ENCODE measurements at regions not wholly inside any gene's neighbourhood (a gene's known extent, or its start where the extent isn't known, plus 50 kb on each side); places are given as distances from the start of the nearest gene placed in this dataset.

DNA sequence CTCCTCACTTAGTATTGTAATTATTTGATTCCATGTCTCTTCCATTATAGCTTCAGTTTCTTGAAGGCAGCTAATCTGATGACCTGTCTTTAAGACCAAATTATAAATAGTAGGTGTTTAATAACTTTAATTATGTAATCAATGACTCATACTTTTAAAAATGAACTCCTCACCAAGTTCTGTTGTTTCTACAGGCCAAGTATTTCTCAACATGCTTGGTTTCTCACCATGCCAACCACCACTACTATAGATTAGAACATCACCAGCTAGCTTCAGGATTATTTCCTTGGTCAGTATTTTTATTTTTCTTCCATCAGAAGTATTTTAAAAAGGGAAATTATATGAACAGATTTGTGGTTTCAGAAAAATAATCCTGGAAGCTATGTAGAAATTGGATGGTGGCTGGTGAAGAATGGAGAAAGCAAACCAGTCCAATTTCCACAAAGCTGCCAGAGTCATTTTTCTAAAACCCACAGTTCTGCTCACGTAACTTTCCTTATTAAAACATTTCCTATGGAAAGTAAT lies 237.7 kb upstream of the DACH1 start:
- TF ChIP-seq, protein P1, sequence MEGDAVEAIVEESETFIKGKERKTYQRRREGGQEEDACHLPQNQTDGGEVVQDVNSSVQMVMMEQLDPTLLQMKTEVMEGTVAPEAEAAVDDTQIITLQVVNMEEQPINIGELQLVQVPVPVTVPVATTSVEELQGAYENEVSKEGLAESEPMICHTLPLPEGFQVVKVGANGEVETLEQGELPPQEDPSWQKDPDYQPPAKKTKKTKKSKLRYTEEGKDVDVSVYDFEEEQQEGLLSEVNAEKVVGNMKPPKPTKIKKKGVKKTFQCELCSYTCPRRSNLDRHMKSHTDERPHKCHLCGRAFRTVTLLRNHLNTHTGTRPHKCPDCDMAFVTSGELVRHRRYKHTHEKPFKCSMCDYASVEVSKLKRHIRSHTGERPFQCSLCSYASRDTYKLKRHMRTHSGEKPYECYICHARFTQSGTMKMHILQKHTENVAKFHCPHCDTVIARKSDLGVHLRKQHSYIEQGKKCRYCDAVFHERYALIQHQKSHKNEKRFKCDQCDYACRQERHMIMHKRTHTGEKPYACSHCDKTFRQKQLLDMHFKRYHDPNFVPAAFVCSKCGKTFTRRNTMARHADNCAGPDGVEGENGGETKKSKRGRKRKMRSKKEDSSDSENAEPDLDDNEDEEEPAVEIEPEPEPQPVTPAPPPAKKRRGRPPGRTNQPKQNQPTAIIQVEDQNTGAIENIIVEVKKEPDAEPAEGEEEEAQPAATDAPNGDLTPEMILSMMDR (IDR thresholded peaks at IDR 0.05; ENCODE audit: insufficient read depth, low read depth, low read length), result no peak
- Histone ChIP-seq H3K27me3 (ENCODE audit: control insufficient read depth, insufficient read depth, low read length) (no peaks in the 10 kb centered on the region), H3K36me3 (ENCODE audit: control insufficient read depth, insufficient read depth, low read length) (no peaks in the 10 kb centered on the region), H3K4me3 (ENCODE audit: low read depth, low read length) (no peak overlapping the region)
- ChIA-PET CTCF (no interaction called here), POLR2A (no interaction called here)
- DNase-seq (ENCODE audit: low read depth), result no peak

DNA sequence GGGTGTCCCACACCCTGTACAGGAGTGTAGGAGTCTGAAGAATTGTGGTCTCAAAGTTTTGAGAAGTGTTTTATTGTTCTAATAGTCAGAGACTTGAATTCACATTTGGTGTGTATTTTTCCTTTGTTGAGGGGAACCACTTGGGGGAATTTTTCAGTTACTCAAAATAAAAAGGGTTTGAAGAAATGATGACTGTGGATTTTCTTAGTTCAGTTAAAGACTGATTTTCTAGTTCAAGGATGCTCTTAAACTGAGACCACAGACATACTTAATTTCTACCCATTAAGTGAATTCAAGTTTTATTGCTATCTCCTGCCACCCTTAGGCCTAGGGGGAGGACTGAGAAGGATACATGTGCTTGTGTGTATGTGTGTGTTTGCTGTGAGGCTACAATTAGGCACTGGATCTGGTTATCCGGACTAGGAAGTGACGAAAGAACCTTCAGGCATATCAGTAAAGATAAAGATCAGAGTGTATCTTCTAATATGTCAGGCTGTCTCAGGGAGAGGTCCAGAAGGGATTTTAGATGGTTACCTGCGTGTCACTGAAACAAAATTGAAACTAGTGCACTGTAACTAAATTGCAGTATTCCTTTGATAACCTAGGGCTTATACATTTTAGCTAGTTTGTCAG lies 234.9 kb upstream of the DACH1 start:
- CTCF ChIA-PET, result no interaction called here
- TF ChIP-seq, protein P1 (IDR thresholded peaks at IDR 0.05; ENCODE audit: insufficient read depth, low read depth, low read length), result no peak
- POLR2A ChIA-PET, result no interaction called here
- no peak for DNase-seq (ENCODE audit: low read depth)
- no peak overlapping the region for H3K4me3 ChIP-seq (ENCODE audit: low read depth, low read length)
- no peaks in the 10 kb centered on the region for H3K36me3 ChIP-seq (ENCODE audit: control insufficient read depth, insufficient read depth, low read length)
- H3K27me3 ChIP-seq (ENCODE audit: control insufficient read depth, insufficient read depth, low read length), result no peaks in the 10 kb centered on the region

DNA sequence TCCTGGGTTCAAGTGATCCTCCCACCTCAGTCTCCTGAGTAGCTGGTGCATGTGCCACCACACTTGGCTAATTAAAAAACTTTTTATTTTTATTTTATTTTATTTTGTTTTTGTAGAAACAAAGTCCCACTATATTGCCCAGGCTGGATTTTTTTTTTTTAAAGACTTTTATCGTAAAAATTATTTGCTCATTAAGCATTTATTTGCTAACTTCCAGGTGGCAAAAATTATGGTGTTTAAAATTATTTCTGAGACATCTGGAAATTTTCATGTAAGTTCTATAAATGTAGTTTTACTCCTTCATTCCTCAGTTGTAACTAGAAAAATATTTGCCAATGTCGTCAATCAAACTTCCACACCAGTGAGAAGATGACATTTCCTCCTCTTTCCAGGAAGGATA lies 233.3 kb upstream of the DACH1 start:
- no peak for DNase-seq (ENCODE audit: low read depth)
- CTCF ChIA-PET, result no interaction called here
- Histone ChIP-seq H3K36me3 (ENCODE audit: control insufficient read depth, insufficient read depth, low read length) (no peaks in the 10 kb centered on the region), H3K4me3 (ENCODE audit: low read depth, low read length) (no peak overlapping the region), H3K27me3 (ENCODE audit: control insufficient read depth, insufficient read depth, low read length) (no peaks in the 10 kb centered on the region)
- TF ChIP-seq, protein P1 (IDR thresholded peaks at IDR 0.05; ENCODE audit: insufficient read depth, low read depth, low read length), result no peak
- POLR2A ChIA-PET, result no interaction called here

DNA sequence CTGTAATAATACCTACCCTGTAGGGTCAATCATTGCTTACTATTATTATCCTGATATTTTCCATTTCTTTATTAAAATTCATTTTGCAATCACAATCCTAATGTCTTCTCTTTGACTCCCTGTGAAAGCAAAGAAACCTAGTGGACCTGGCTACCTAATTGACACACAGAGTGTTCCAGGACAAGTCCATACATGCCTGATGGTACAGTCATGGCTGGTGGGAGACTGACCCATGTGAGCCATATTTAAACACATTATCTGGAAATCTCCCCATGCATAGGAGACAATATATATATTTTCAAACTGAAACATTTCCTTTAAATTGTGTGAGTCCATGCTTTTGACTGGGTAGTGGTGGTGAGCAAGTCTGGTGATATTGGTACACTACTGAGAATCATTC lies 230.6 kb upstream of the DACH1 start:
- Histone ChIP-seq H3K36me3 (ENCODE audit: control insufficient read depth, insufficient read depth, low read length) (no peaks in the 10 kb centered on the region), H3K4me3 (ENCODE audit: low read depth, low read length) (no peak overlapping the region), H3K27me3 (ENCODE audit: control insufficient read depth, insufficient read depth, low read length) (no peaks in the 10 kb centered on the region)
- TF ChIP-seq, protein P1 (IDR thresholded peaks at IDR 0.05; ENCODE audit: insufficient read depth, low read depth, low read length), result no peak
- DNase-seq (ENCODE audit: low read depth), result no peak
- CTCF ChIA-PET, result no interaction called here
- POLR2A ChIA-PET, result no interaction called here

DNA sequence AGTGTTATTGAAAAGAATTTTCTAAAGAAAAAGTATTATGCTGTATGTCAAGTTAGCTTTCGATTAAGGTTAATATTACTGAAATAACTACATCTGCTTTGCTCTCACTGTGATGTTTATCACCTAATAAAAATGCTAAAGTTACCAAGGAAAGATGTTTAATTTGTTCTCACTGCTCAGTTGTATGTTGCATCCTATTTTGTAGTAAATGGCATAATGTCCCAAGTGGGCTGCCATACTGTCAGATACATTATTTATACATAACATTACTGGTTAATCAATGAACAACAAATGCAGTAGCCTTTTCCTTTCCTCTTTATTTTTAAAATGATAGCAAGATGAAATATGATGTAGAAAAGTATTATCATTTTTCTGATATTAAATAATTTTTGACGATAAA lies 226.3 kb upstream of the DACH1 start:
- CTCF ChIA-PET, result no interaction called here
- Histone ChIP-seq H3K4me3 (ENCODE audit: low read depth, low read length) (no peak overlapping the region), H3K27me3 (ENCODE audit: control insufficient read depth, insufficient read depth, low read length) (no peaks in the 10 kb centered on the region), H3K36me3 (ENCODE audit: control insufficient read depth, insufficient read depth, low read length) (no peaks in the 10 kb centered on the region)
- no peak for DNase-seq (ENCODE audit: low read depth)
- POLR2A ChIA-PET, result no interaction called here
- TF ChIP-seq, protein P1 (IDR thresholded peaks at IDR 0.05; ENCODE audit: insufficient read depth, low read depth, low read length), result no peak
